ENCODE measurements at regions not wholly inside any gene's neighbourhood (a gene's known extent, or its start where the extent isn't known, plus 50 kb on each side); places are given as distances from the start of the nearest gene placed in this dataset.

- no peak for DNase-seq (ENCODE audit: low read depth)
- TF ChIP-seq CTCF (conservative IDR thresholded peaks at IDR 0.05; ENCODE audit: low read depth, low read length): no peak
- H3K4me3 ChIP-seq (ENCODE audit: low read depth, low read length): no peak overlapping the region
Observed at GRCh38 chr15:69807721-69808120, 290.0 kb downstream of the TLE3 start.

- no peak for DNase-seq (ENCODE audit: low read depth)
- H3K4me3 ChIP-seq (ENCODE audit: low read depth, low read length): no peak overlapping the region
- TF ChIP-seq CTCF (conservative IDR thresholded peaks at IDR 0.05; ENCODE audit: low read depth, low read length): no peak
Observed at GRCh38 chr15:69808756-69809155, 289.0 kb downstream of the TLE3 start.

GRCh38 chr15:69809421-69809820 is 288.3 kb downstream of the TLE3 start:
- no peak for DNase-seq (ENCODE audit: low read depth)
- TF ChIP-seq CTCF (conservative IDR thresholded peaks at IDR 0.05; ENCODE audit: low read depth, low read length): no peak
- no peak overlapping the region for H3K4me3 ChIP-seq (ENCODE audit: low read depth, low read length)

- no peak for TF ChIP-seq CTCF (conservative IDR thresholded peaks at IDR 0.05; ENCODE audit: low read depth, low read length)
- no peak overlapping the region for H3K4me3 ChIP-seq (ENCODE audit: low read depth, low read length)
- no peak for DNase-seq (ENCODE audit: low read depth)
Observed at GRCh38 chr15:69810431-69811354, 287.0 kb downstream of the TLE3 start.

- no peak overlapping the region for H3K4me3 ChIP-seq (ENCODE audit: low read depth, low read length)
- TF ChIP-seq CTCF (conservative IDR thresholded peaks at IDR 0.05; ENCODE audit: low read depth, low read length): no peak
- DNase-seq (ENCODE audit: low read depth): no peak
Observed at GRCh38 chr15:69812861-69813261, 284.9 kb downstream of the TLE3 start.

GRCh38 chr15:69813881-69814280 is 283.8 kb downstream of the TLE3 start:
- no peak for TF ChIP-seq CTCF (conservative IDR thresholded peaks at IDR 0.05; ENCODE audit: low read depth, low read length)
- no peak overlapping the region for H3K4me3 ChIP-seq (ENCODE audit: low read depth, low read length)
- DNase-seq (ENCODE audit: low read depth): no peak

GRCh38 chr15:69814932-69815331 is 282.8 kb downstream of the TLE3 start:
- no peak for DNase-seq (ENCODE audit: low read depth)
- no peak for TF ChIP-seq CTCF (conservative IDR thresholded peaks at IDR 0.05; ENCODE audit: low read depth, low read length)
- no peak overlapping the region for H3K4me3 ChIP-seq (ENCODE audit: low read depth, low read length)

Measured in epithelial cell of proximal tubule (primary cell).